Trophoblast cell (in vitro differentiated cells and primary cell): ENCODE measurements at regions not wholly inside any gene's neighbourhood (a gene's known extent, or its start where the extent isn't known, plus 50 kb on each side); places are given as distances from the start of the nearest gene placed in this dataset.
A peak's percentile ranks its signal among the peaks of the same experiment; 100 is the strongest.

Source experiments
- DNase-seq, 2 donors: peaks; one replicate each; pipeline ENCODE4 v3.0.0-alpha.2; 2016
- H2AFZ ChIP-seq: 2 replicates; pipeline ENCODE4 v1.6.1; 2013; ENCODE audit warnings: low read length, moderate library complexity, mild to moderate bottlenecking; ENCODE audit not compliant: insufficient read depth, poor library complexity
- H2AK5ac ChIP-seq: 2 replicates; pipeline ENCODE4 v1.6.1; 2013; ENCODE audit warnings: mild to moderate bottlenecking, low read length
- H2BK120ac ChIP-seq: 2 replicates; pipeline ENCODE4 v1.6.1; 2013; ENCODE audit warnings: low read length, mild to moderate bottlenecking, moderate library complexity; ENCODE audit not compliant: insufficient read depth, poor library complexity
- H2BK12ac ChIP-seq: 2 replicates; pipeline ENCODE4 v1.6.1; 2013; ENCODE audit warnings: mild to moderate bottlenecking, low read length, moderate library complexity
- H2BK5ac ChIP-seq: 2 replicates; pipeline ENCODE4 v1.6.1; 2013; ENCODE audit warnings: low read length, low read depth, moderate library complexity, mild to moderate bottlenecking; ENCODE audit not compliant: poor library complexity
- H3K14ac ChIP-seq: 2 replicates; pipeline ENCODE4 v1.6.1; 2013; ENCODE audit warnings: mild to moderate bottlenecking, low read length
- H3K18ac ChIP-seq: 2 replicates; pipeline ENCODE4 v1.6.1; 2013; ENCODE audit warnings: mild to moderate bottlenecking, low read length
- H3K23ac ChIP-seq: 2 replicates; pipeline ENCODE4 v1.6.1; 2013; ENCODE audit warnings: low read length
- H3K27ac ChIP-seq: 2 replicates; pipeline ENCODE4 v1.5.1; 2013; ENCODE audit warnings: low read depth, mild to moderate bottlenecking, inconsistent platforms, low read length, moderate library complexity
- H3K27me3 ChIP-seq: 2 replicates; pipeline ENCODE4 v1.6.1; 2013; ENCODE audit warnings: inconsistent platforms, mild to moderate bottlenecking, low read length, moderate library complexity; ENCODE audit not compliant: insufficient read depth
- H3K36me3 ChIP-seq, 2 experiments: 1 replicate in 1 of 2; 2 replicates in 1 of 2; pipeline ENCODE4 v1.6.1; 2013; ENCODE audit warnings: low read length in 2 of 2, mild to moderate bottlenecking in 2 of 2, moderate library complexity in 1 of 2; ENCODE audit not compliant: insufficient read depth in 2 of 2, control insufficient read depth in 1 of 2
- H3K4ac ChIP-seq: 2 replicates; pipeline ENCODE4 v1.6.1; 2013; ENCODE audit warnings: low read depth, mild to moderate bottlenecking, low read length, moderate library complexity
- H3K4me1 ChIP-seq, 2 experiments: 1 replicate in 1 of 2; 2 replicates in 1 of 2; pipeline ENCODE4 v1.6.1; 2013; ENCODE audit warnings: low read length in 2 of 2, mild to moderate bottlenecking in 2 of 2, moderate library complexity in 1 of 2; ENCODE audit not compliant: insufficient read depth in 2 of 2, control insufficient read depth in 1 of 2
- H3K4me2 ChIP-seq: 2 replicates; pipeline ENCODE4 v1.6.1; 2013; ENCODE audit warnings: inconsistent platforms, mild to moderate bottlenecking, low read length, moderate library complexity
- H3K4me3 ChIP-seq: 2 replicates; pipeline ENCODE4 v1.5.1; 2013; ENCODE audit warnings: mild to moderate bottlenecking, low read depth, low read length, inconsistent platforms
- H3K79me1 ChIP-seq: one replicate; pipeline ENCODE4 v1.6.1; 2013; ENCODE audit warnings: low read length
- H3K79me2 ChIP-seq: 2 replicates; pipeline ENCODE4 v1.6.1; 2013; ENCODE audit warnings: low read length, mild to moderate bottlenecking; ENCODE audit not compliant: control insufficient read depth, insufficient read depth, poor library complexity
- H3K9ac ChIP-seq: 2 replicates; pipeline ENCODE4 v1.6.1; 2013; ENCODE audit warnings: mild to moderate bottlenecking, low read length
- H3K9me3 ChIP-seq: 2 replicates; pipeline ENCODE4 v1.6.1; 2013; ENCODE audit warnings: low read depth, mild to moderate bottlenecking, control low read depth, inconsistent platforms, low read length; ENCODE audit not compliant: insufficient read depth
- H4K12ac ChIP-seq: 2 replicates; pipeline ENCODE4 v1.6.1; 2013; ENCODE audit warnings: low read depth, mild to moderate bottlenecking, low read length, moderate library complexity
- H4K8ac ChIP-seq: 2 replicates; pipeline ENCODE4 v1.6.1; 2013; ENCODE audit warnings: low read depth, mild to moderate bottlenecking, low read length, moderate library complexity
- H4K91ac ChIP-seq: one replicate; pipeline ENCODE4 v1.6.1; 2013; ENCODE audit warnings: low read depth, mild to moderate bottlenecking, low read length, moderate library complexity
- WGBS: extraction: QIAGEN DNeasy Blood & Tissue Kit; methylation state at CpG from one replicate; pipeline ENCODE4 v1.1.7; 2013; ENCODE audit warnings: missing lambda C conversion rate; ENCODE audit not compliant: insufficient read length, insufficient coverage; ENCODE audit errors: extremely low coverage; 5-methylcytosine and 5-hydroxymethylcytosine counted together

DNA sequence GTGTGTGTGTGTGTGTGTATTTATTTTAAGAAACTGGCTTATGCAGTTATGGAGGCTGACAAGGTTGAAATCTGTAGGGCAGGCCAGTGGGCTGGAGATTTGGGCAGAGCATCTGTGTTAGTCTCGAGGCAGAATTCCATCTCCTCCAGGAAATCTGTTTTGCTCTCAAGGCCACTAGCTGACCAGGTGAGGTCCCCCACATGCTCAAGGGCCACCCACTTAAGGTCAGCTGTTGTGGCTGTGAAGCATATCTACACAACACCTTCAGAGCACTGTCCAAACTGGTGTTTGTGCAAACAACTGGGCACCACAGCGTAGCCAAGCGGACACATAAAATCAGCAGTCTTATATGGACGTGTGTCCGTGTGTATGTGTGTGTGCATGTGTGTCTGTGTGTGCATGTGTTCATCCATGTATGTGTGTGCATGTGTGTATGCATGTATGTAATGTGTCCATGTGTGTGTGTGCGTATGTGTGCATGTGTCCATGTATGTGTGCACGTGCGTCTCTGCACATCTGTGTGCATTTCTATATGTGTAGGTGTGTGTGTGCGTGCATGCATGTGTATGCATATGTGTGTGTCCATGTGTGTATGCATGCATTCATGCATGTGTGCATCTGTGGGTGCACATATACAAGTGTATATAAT, 400.9 kb downstream of the BRD1 start:
- H4K91ac ChIP-seq = no peak overlapping the region
- H3K18ac ChIP-seq = no peak overlapping the region
- peak overlapping the region; percentile 92 for H3K23ac ChIP-seq
- no peak overlapping the region for H3K14ac ChIP-seq
- no peak overlapping the region for H2AK5ac ChIP-seq
- H3K27me3 ChIP-seq = no peaks in the 10 kb centered on the region
- peak overlapping the region; percentile 55 for H3K4me3 ChIP-seq
- no peaks in the 10 kb centered on the region for H3K79me1 ChIP-seq
- H3K4me2 ChIP-seq = no peak overlapping the region
- DNase-seq = no peak
- WGBS = no CpG with 5 or more reads among the region's 9 CpGs
- H3K9ac ChIP-seq = no peak overlapping the region
- no peak overlapping the region for H2BK120ac ChIP-seq
- H3K36me3 ChIP-seq = no peaks in the 10 kb centered on the region
- H3K4me1 ChIP-seq = peaks cover 4 to 12% of the 10 kb centered on the region in 2 experiments
- peaks cover 9% of the 10 kb centered on the region for H3K9me3 ChIP-seq
- H2BK12ac ChIP-seq = no peak overlapping the region
- H3K79me2 ChIP-seq = peaks cover 2% of the 10 kb centered on the region
- H2AFZ ChIP-seq = no peak overlapping the region
- H4K12ac ChIP-seq = no peak overlapping the region
- H3K4ac ChIP-seq = no peak overlapping the region
- H2BK5ac ChIP-seq = no peak overlapping the region
- no peak overlapping the region for H3K27ac ChIP-seq
- H4K8ac ChIP-seq = no peak overlapping the region

DNA sequence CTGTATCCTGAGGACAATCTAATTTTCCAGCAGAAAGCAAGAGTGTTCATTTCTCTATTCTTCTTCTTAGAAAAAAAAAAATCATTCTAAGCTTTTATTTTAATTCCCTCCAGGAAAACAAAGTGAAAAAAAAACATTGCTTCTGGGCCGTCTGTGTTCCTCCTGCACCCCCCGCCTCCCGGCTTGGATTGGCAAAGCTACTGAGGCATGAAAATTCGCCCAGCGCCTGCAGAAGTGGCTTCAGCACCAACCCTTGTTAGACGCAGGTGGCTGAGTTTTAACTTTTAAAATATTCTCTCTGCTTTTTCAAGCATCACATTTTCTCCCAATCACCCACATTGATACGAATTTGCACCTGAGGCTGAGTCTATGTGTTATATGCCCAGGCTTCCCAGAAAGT, 401.6 kb downstream of the BRD1 start:
- Histone ChIP-seq H3K4me1 (peaks cover 4 to 12% of the 10 kb centered on the region in 2 experiments), H3K27me3 (no peaks in the 10 kb centered on the region), H3K9ac (no peak overlapping the region), H4K12ac (no peak overlapping the region), H3K36me3 (no peaks in the 10 kb centered on the region), H3K14ac (no peak overlapping the region), H4K91ac (no peak overlapping the region), H3K27ac (no peak overlapping the region), H3K79me1 (no peaks in the 10 kb centered on the region), H3K4me3 (no peak overlapping the region), H2BK120ac (no peak overlapping the region), H2BK5ac (no peak overlapping the region), H2AK5ac (no peak overlapping the region), H3K79me2 (peaks cover 2% of the 10 kb centered on the region), H3K9me3 (peaks cover 9% of the 10 kb centered on the region), H3K4ac (no peak overlapping the region), H2BK12ac (no peak overlapping the region), H3K18ac (no peak overlapping the region), H3K23ac (no peak overlapping the region), H4K8ac (no peak overlapping the region), H3K4me2 (no peak overlapping the region), H2AFZ (no peak overlapping the region)
- WGBS = no CpG with 5 or more reads among the region's 7 CpGs
- DNase-seq = no peak

DNA sequence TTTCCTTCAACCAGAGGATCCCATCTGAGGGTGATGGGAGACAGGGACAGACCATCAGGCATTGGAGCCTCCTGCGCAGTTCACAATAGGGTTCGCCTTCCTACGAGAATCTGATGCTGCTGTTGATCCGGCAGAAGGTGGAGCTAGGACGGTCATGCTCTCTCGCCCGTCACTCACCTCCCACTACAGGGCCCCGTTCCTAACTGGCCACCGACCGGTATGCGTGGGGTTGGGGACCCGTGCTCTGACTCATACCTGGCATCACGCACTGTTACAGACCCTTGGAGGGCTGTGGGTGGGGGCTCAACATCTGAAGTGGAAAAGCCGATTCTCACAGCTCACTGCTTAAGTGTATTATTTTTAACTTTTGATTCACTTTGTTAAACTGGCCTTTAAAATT, 402.3 kb downstream of the BRD1 start:
- Histone ChIP-seq H3K14ac (no peak overlapping the region), H2BK12ac (no peak overlapping the region), H4K12ac (no peak overlapping the region), H3K36me3 (no peaks in the 10 kb centered on the region), H3K4ac (no peak overlapping the region), H2BK120ac (peak overlapping the region; percentile 8), H2AFZ (no peak overlapping the region), H3K9ac (no peak overlapping the region), H3K18ac (no peak overlapping the region), H4K8ac (no peak overlapping the region), H3K9me3 (peaks cover 9% of the 10 kb centered on the region), H3K23ac (no peak overlapping the region), H3K27me3 (no peaks in the 10 kb centered on the region), H2BK5ac (no peak overlapping the region), H3K79me1 (no peaks in the 10 kb centered on the region), H3K27ac (no peak overlapping the region), H3K4me1 (peaks cover 4 to 12% of the 10 kb centered on the region in 2 experiments), H2AK5ac (no peak overlapping the region), H3K4me2 (no peak overlapping the region), H3K79me2 (peaks cover 2% of the 10 kb centered on the region), H4K91ac (no peak overlapping the region), H3K4me3 (no peak overlapping the region)
- WGBS = no CpG with 5 or more reads among the region's 14 CpGs
- DNase-seq = no peak

DNA sequence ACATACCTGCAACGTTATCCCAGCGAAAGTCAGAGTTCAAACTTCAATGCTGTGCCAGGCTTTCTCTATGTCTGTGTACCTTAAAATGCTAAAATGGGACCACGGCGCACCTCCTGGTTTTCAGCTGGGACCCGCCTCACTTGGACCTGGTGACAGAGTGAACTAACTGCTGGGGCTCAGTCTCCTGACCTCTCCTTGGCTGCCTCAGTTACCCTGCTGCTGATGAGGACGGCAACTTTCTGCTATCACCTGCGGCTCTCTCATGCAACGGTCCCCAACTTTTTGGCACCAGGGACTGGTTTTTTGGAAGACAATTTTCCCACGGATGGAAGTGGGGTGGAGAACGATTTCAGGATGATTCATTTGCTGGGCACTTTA, 402.8 kb downstream of the BRD1 start:
- H3K4me1 ChIP-seq = peaks cover 4 to 12% of the 10 kb centered on the region in 2 experiments
- no peak overlapping the region for H3K4ac ChIP-seq
- H2AK5ac ChIP-seq = no peak overlapping the region
- no peak overlapping the region for H2BK12ac ChIP-seq
- no peak overlapping the region for H3K18ac ChIP-seq
- H3K27me3 ChIP-seq = no peaks in the 10 kb centered on the region
- peaks cover 2% of the 10 kb centered on the region for H3K79me2 ChIP-seq
- H3K36me3 ChIP-seq = no peaks in the 10 kb centered on the region
- H3K9me3 ChIP-seq = peaks cover 9% of the 10 kb centered on the region
- H3K4me3 ChIP-seq = no peak overlapping the region
- H3K14ac ChIP-seq = no peak overlapping the region
- no peak overlapping the region for H3K9ac ChIP-seq
- H3K4me2 ChIP-seq = no peak overlapping the region
- peak overlapping the region; percentile 38 for H4K91ac ChIP-seq
- no peak overlapping the region for H3K23ac ChIP-seq
- no peak overlapping the region for H2AFZ ChIP-seq
- H4K12ac ChIP-seq = no peak overlapping the region
- H3K79me1 ChIP-seq = no peaks in the 10 kb centered on the region
- WGBS = no CpG with 5 or more reads among the region's 10 CpGs
- H2BK5ac ChIP-seq = no peak overlapping the region
- H4K8ac ChIP-seq = no peak overlapping the region
- no peak for DNase-seq
- H3K27ac ChIP-seq = no peak overlapping the region
- H2BK120ac ChIP-seq = no peak overlapping the region
